ENCODE measurements at regions not wholly inside any gene's neighbourhood (a gene's known extent, or its start where the extent isn't known, plus 50 kb on each side); places are given as distances from the start of the nearest gene placed in this dataset.

- no peak overlapping the region for H2AFZ ChIP-seq (ENCODE audit: low read length)
- no peaks in the 10 kb centered on the region for H3K4me1 ChIP-seq (ENCODE audit: control insufficient read depth, extremely low read depth, insufficient read depth, low read length)
- no peak overlapping the region for H3K9ac ChIP-seq (ENCODE audit: insufficient read depth, low read length)
- H4K20me1 ChIP-seq (ENCODE audit: control insufficient read depth, extremely low read depth, insufficient read depth, low read length), result no peaks in the 10 kb centered on the region
- no peaks in the 10 kb centered on the region for H3K27me3 ChIP-seq (ENCODE audit: control insufficient read depth, insufficient read depth, low read length)
- H3K4me3 ChIP-seq (replicated peaks in 1 of 4; ENCODE audit: control extremely low read depth in 1 of 4, insufficient read depth in 1 of 4, low read depth in 3 of 4, low read length in 4 of 4), result no peak overlapping the region
- no peak overlapping the region for H3K4me2 ChIP-seq (ENCODE audit: extremely low read depth, insufficient read depth, low read length)
- no peaks in the 10 kb centered on the region for H3K36me3 ChIP-seq (ENCODE audit: control insufficient read depth, insufficient read depth, low read length)
- DNase-seq (ENCODE audit: low read depth in 2 of 2), result no peak
- no peak for TF ChIP-seq CTCF (conservative IDR thresholded peaks at IDR 0.05 in 1 of 2, IDR thresholded peaks at IDR 0.05 in 1 of 2; ENCODE audit: low read depth in 1 of 2, low read length in 2 of 2)
- no peak for TF ChIP-seq EZH2 (IDR thresholded peaks at IDR 0.05; ENCODE audit: low read length, missing control alignments)
- no peaks in the 10 kb centered on the region for H3K79me2 ChIP-seq (ENCODE audit: control insufficient read depth, insufficient read depth, low read length)
- no peak overlapping the region for H3K27ac ChIP-seq (ENCODE audit: insufficient read depth, low read length)
- no peaks in the 10 kb centered on the region for H3K9me3 ChIP-seq (ENCODE audit: control insufficient read depth, insufficient read depth, low read depth, low read length)
Measured at GRCh38 chr5:12974856-12975255, 969.6 kb downstream of the DNAH5 start.

GRCh38 chr5:12965804-12966203, 978.7 kb downstream of the DNAH5 start:
- no peaks in the 10 kb centered on the region for H3K9me3 ChIP-seq (ENCODE audit: control insufficient read depth, insufficient read depth, low read depth, low read length)
- no peaks in the 10 kb centered on the region for H3K27me3 ChIP-seq (ENCODE audit: control insufficient read depth, insufficient read depth, low read length)
- H3K27ac ChIP-seq (ENCODE audit: insufficient read depth, low read length), result no peak overlapping the region
- no peaks in the 10 kb centered on the region for H4K20me1 ChIP-seq (ENCODE audit: control insufficient read depth, extremely low read depth, insufficient read depth, low read length)
- H3K36me3 ChIP-seq (ENCODE audit: control insufficient read depth, insufficient read depth, low read length), result no peaks in the 10 kb centered on the region
- no peak overlapping the region for H3K4me3 ChIP-seq (replicated peaks in 1 of 4; ENCODE audit: control extremely low read depth in 1 of 4, insufficient read depth in 1 of 4, low read depth in 3 of 4, low read length in 4 of 4)
- H3K4me2 ChIP-seq (ENCODE audit: extremely low read depth, insufficient read depth, low read length), result no peak overlapping the region
- no peaks in the 10 kb centered on the region for H3K79me2 ChIP-seq (ENCODE audit: control insufficient read depth, insufficient read depth, low read length)
- no peak for DNase-seq (ENCODE audit: low read depth in 2 of 2)
- no peak overlapping the region for H2AFZ ChIP-seq (ENCODE audit: low read length)
- H3K9ac ChIP-seq (ENCODE audit: insufficient read depth, low read length), result no peak overlapping the region
- H3K4me1 ChIP-seq (ENCODE audit: control insufficient read depth, extremely low read depth, insufficient read depth, low read length), result no peaks in the 10 kb centered on the region
- no peak for TF ChIP-seq EZH2 (IDR thresholded peaks at IDR 0.05; ENCODE audit: low read length, missing control alignments)
- TF ChIP-seq CTCF (conservative IDR thresholded peaks at IDR 0.05 in 1 of 2, IDR thresholded peaks at IDR 0.05 in 1 of 2; ENCODE audit: low read depth in 1 of 2, low read length in 2 of 2), result no peak

GRCh38 chr5:12959713-12960112, 984.8 kb downstream of the DNAH5 start:
- no peaks in the 10 kb centered on the region for H4K20me1 ChIP-seq (ENCODE audit: control insufficient read depth, extremely low read depth, insufficient read depth, low read length)
- TF ChIP-seq CTCF (conservative IDR thresholded peaks at IDR 0.05 in 1 of 2, IDR thresholded peaks at IDR 0.05 in 1 of 2; ENCODE audit: low read depth in 1 of 2, low read length in 2 of 2), result no peak
- no peak for TF ChIP-seq EZH2 (IDR thresholded peaks at IDR 0.05; ENCODE audit: low read length, missing control alignments)
- no peak overlapping the region for H3K9ac ChIP-seq (ENCODE audit: insufficient read depth, low read length)
- no peak overlapping the region for H3K27ac ChIP-seq (ENCODE audit: insufficient read depth, low read length)
- no peaks in the 10 kb centered on the region for H3K27me3 ChIP-seq (ENCODE audit: control insufficient read depth, insufficient read depth, low read length)
- H3K9me3 ChIP-seq (ENCODE audit: control insufficient read depth, insufficient read depth, low read depth, low read length), result no peaks in the 10 kb centered on the region
- no peaks in the 10 kb centered on the region for H3K79me2 ChIP-seq (ENCODE audit: control insufficient read depth, insufficient read depth, low read length)
- DNase-seq (ENCODE audit: low read depth in 2 of 2), result no peak
- H2AFZ ChIP-seq (ENCODE audit: low read length), result no peak overlapping the region
- H3K4me2 ChIP-seq (ENCODE audit: extremely low read depth, insufficient read depth, low read length), result no peak overlapping the region
- no peaks in the 10 kb centered on the region for H3K36me3 ChIP-seq (ENCODE audit: control insufficient read depth, insufficient read depth, low read length)
- no peak overlapping the region for H3K4me3 ChIP-seq (replicated peaks in 1 of 4; ENCODE audit: control extremely low read depth in 1 of 4, insufficient read depth in 1 of 4, low read depth in 3 of 4, low read length in 4 of 4)
- no peaks in the 10 kb centered on the region for H3K4me1 ChIP-seq (ENCODE audit: control insufficient read depth, extremely low read depth, insufficient read depth, low read length)

All from fibroblast of lung (primary cell).